NT2/D1 (cell line): ENCODE measurements at regions not wholly inside any gene's neighbourhood (a gene's known extent, or its start where the extent isn't known, plus 50 kb on each side); places are given as distances from the start of the nearest gene placed in this dataset.

ENCODE experiments used
- DNase-seq: peaks from one replicate; pipeline ENCODE4 v3.0.0-alpha.2; 2011; ENCODE audit warnings: low read depth, low spot score
- H3K27me3 ChIP-seq: 2 replicates; pipeline ENCODE4 v1.6.0; 2011; ENCODE audit warnings: mild to moderate bottlenecking; ENCODE audit not compliant: insufficient read length, insufficient read depth
- H3K36me3 ChIP-seq: 2 replicates; pipeline ENCODE4 v1.6.1; 2011; ENCODE audit warnings: mild to moderate bottlenecking, low read length, mixed read lengths; ENCODE audit not compliant: insufficient read depth, insufficient read length
- H3K4me1 ChIP-seq: 2 replicates; pipeline ENCODE4 v1.5.1; 2011; ENCODE audit not compliant: insufficient read depth, insufficient read length
- H3K4me3 ChIP-seq: 2 replicates; pipeline ENCODE4 v1.5.1; 2011; ENCODE audit warnings: low read depth; ENCODE audit not compliant: insufficient read length
- H3K9ac ChIP-seq: 2 replicates; pipeline ENCODE4 v1.6.0; 2011; ENCODE audit warnings: low read depth; ENCODE audit not compliant: insufficient read length
- H3K9me3 ChIP-seq: 2 replicates; pipeline ENCODE4 v1.5.1; 2011; ENCODE audit warnings: mild to moderate bottlenecking, low read length; ENCODE audit not compliant: insufficient read depth
- SUZ12 ChIP-seq: IDR thresholded peaks from 2 replicates; pipeline ENCODE4 v1.6.1; 2011; ENCODE audit not compliant: insufficient read length, insufficient read depth; ENCODE audit errors: extremely low read depth
- YY1 ChIP-seq: IDR thresholded peaks from 2 replicates; pipeline ENCODE4 v1.6.1; 2011; ENCODE audit not compliant: insufficient read length, insufficient read depth
- ZNF274 ChIP-seq: IDR thresholded peaks from 2 replicates; pipeline ENCODE4 v1.6.1; 2011; ENCODE audit warnings: mild to moderate bottlenecking, low read depth, low read length

- no peaks in the 10 kb centered on the region for H3K36me3 ChIP-seq
- H3K9me3 ChIP-seq, result no peaks in the 10 kb centered on the region
- no peak for DNase-seq
- H3K4me3 ChIP-seq, result no peak overlapping the region
- H3K27me3 ChIP-seq, result no peaks in the 10 kb centered on the region
- H3K9ac ChIP-seq, result no peak overlapping the region
- no peak for TF ChIP-seq ZNF274
- no peak for TF ChIP-seq YY1
- TF ChIP-seq SUZ12, result no peak
- no peaks in the 10 kb centered on the region for H3K4me1 ChIP-seq
Measured at GRCh38 chr5:52598968-52599367, 188.7 kb upstream of the ITGA1 start.

- no peak for DNase-seq
- Histone ChIP-seq H3K9me3 (no peaks in the 10 kb centered on the region), H3K36me3 (no peaks in the 10 kb centered on the region), H3K27me3 (no peaks in the 10 kb centered on the region), H3K4me3 (no peak overlapping the region), H3K4me1 (no peaks in the 10 kb centered on the region), H3K9ac (no peak overlapping the region)
- TF ChIP-seq ZNF274 (no peak), SUZ12 (no peak), YY1 (no peak)
Measured at GRCh38 chr5:52603778-52604554, 183.8 kb upstream of the ITGA1 start.

- Histone ChIP-seq H3K4me1 (no peaks in the 10 kb centered on the region), H3K4me3 (no peak overlapping the region), H3K36me3 (no peaks in the 10 kb centered on the region), H3K27me3 (no peaks in the 10 kb centered on the region), H3K9me3 (no peaks in the 10 kb centered on the region), H3K9ac (no peak overlapping the region)
- DNase-seq, result no peak
- TF ChIP-seq SUZ12, result no peak
- TF ChIP-seq ZNF274, result no peak
- TF ChIP-seq YY1, result no peak
Measured at GRCh38 chr5:52605317-52606313, 182.1 kb upstream of the ITGA1 start.

DNA sequence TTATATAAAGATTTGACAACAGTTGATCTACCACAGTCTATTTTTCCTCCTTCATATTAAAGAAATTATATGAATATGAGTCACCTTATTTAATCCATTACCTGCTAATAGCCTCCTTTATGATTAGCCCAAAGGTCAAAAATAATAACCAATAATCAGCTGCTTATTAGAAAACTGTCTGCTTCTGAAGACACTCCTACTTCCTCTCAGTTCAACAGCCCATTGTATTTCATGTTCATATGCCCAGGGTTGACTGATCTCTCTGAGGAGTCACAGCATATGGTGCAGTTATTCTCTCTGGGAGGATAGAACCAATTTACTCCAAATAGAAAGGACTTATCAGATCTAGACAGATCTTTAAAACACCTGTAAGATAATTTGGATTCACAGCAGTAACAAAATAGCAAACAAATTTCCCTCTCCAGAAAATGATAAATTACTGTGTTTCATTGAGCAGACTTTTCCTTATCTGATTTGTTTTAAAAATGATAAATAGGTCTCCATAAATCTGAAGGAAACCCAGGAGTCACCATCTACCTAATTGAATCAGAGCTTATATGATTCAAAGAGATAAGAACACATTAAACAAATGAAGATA, 180.4 kb upstream of the ITGA1 start:
- TF ChIP-seq ZNF274, result no peak
- TF ChIP-seq YY1, result no peak
- no peak for TF ChIP-seq SUZ12
- DNase-seq, result no peak
- H3K9me3 ChIP-seq, result no peaks in the 10 kb centered on the region

GRCh38 chr5:52620315-52620714, 167.4 kb upstream of the ITGA1 start:
- Histone ChIP-seq H3K27me3 (no peaks in the 10 kb centered on the region), H3K4me1 (no peaks in the 10 kb centered on the region), H3K9ac (no peak overlapping the region), H3K36me3 (no peaks in the 10 kb centered on the region), H3K4me3 (no peak overlapping the region), H3K9me3 (no peaks in the 10 kb centered on the region)
- DNase-seq, result no peak
- no peak for TF ChIP-seq SUZ12
- no peak for TF ChIP-seq YY1
- no peak for TF ChIP-seq ZNF274

More for the DNA sequence above, 180.4 kb upstream of the ITGA1 start:
- H3K36me3 ChIP-seq, result no peaks in the 10 kb centered on the region
- no peaks in the 10 kb centered on the region for H3K4me1 ChIP-seq
- no peaks in the 10 kb centered on the region for H3K27me3 ChIP-seq
- no peak overlapping the region for H3K4me3 ChIP-seq
- H3K9ac ChIP-seq, result no peak overlapping the region

GRCh38 chr5:52623291-52623690, 164.4 kb upstream of the ITGA1 start:
- Histone ChIP-seq H3K4me3 (no peak overlapping the region), H3K9ac (no peak overlapping the region), H3K4me1 (no peaks in the 10 kb centered on the region), H3K9me3 (no peaks in the 10 kb centered on the region), H3K36me3 (no peaks in the 10 kb centered on the region), H3K27me3 (no peaks in the 10 kb centered on the region)
- DNase-seq, result no peak
- TF ChIP-seq YY1 (no peak), ZNF274 (no peak), SUZ12 (no peak)

DNA sequence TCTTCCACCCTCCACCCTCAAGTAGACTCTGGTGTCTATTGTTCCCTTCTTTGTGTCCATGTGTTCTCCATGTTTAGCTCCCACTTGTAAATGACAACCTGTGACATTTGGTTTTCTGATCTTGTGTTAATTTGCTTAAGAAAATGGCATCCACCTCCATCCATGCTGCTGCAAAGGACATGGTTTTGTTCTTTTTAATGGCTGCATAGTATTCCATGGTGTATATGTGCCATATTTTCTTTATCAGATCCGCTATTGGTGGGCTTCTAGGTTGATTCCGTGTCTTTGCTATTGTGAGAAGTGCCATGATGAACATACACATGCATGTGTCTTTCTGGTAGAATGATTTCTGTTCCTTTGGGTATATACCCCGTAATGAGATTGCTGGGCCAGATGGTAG, 163.4 kb upstream of the ITGA1 start:
- no peak for DNase-seq
- Histone ChIP-seq H3K4me1 (no peaks in the 10 kb centered on the region), H3K4me3 (no peak overlapping the region), H3K36me3 (no peaks in the 10 kb centered on the region), H3K9ac (no peak overlapping the region), H3K9me3 (no peaks in the 10 kb centered on the region), H3K27me3 (no peaks in the 10 kb centered on the region)
- TF ChIP-seq YY1, result no peak
- TF ChIP-seq SUZ12, result no peak
- TF ChIP-seq ZNF274, result no peak
